GM23338 (cell line): ENCODE measurements at regions not wholly inside any gene's neighbourhood (a gene's known extent, or its start where the extent isn't known, plus 50 kb on each side); places are given as distances from the start of the nearest gene placed in this dataset.

Source experiments
- CREB1 ChIP-seq: fragments of 250-450 bp; sonication (Bioruptor Pico); IDR thresholded peaks from 2 replicates; pipeline ENCODE4 v1.5.0; 2020; ENCODE audit warnings: low read depth, mild to moderate bottlenecking, moderate library complexity
- CTCF ChIP-seq, 2 experiments: fragments of 200-600 bp in 1 of 2; sonication (generic) in 1 of 2; conservative IDR thresholded peaks; 2 replicates each; pipeline versions ENCODE4 v1.5.1 to v1.6.1; 2016 to 2017; ENCODE audit warnings: antibody characterized with exemption in 2 of 2, low read depth in 2 of 2, mild to moderate bottlenecking in 2 of 2, moderate library complexity in 1 of 2
- ETS1 ChIP-seq: IDR thresholded peaks from 2 replicates; pipeline ENCODE4 v1.6.1; 2016; ENCODE audit warnings: antibody characterized with exemption
- EZH2 ChIP-seq: fragments of 200-600 bp; sonication (generic); IDR thresholded peaks from one replicate; pipeline ENCODE4 v1.8.0; 2017; ENCODE audit warnings: antibody characterized with exemption, mild to moderate bottlenecking, low read depth; ENCODE audit not compliant: unreplicated experiment
- EZH2phosphoT487 ChIP-seq: fragments of 200-600 bp; sonication (generic); IDR thresholded peaks from one replicate; pipeline ENCODE4 v1.8.1; 2018; ENCODE audit warnings: antibody characterized with exemption; ENCODE audit not compliant: unreplicated experiment
- JUNB ChIP-seq: IDR thresholded peaks from one replicate; pipeline ENCODE4 v1.6.1; 2016; ENCODE audit warnings: antibody characterized with exemption; ENCODE audit not compliant: unreplicated experiment
- POLR2AphosphoS5 ChIP-seq: IDR thresholded peaks from 2 replicates; pipeline ENCODE4 v1.6.1; 2016; ENCODE audit warnings: antibody characterized with exemption, low read depth
- REST ChIP-seq: IDR thresholded peaks from one replicate; pipeline ENCODE4 v1.6.1; 2018; ENCODE audit warnings: antibody characterized with exemption; ENCODE audit not compliant: unreplicated experiment
- STAT1 ChIP-seq: IDR thresholded peaks from one replicate; pipeline ENCODE4 v1.6.1; 2016; ENCODE audit warnings: antibody characterized with exemption; ENCODE audit not compliant: unreplicated experiment
- ZNF114 ChIP-seq: fragments of 250-450 bp; sonication (Bioruptor Pico); IDR thresholded peaks from 2 replicates; pipeline ENCODE4 v1.5.0; 2020; ENCODE audit warnings: mild to moderate bottlenecking, moderate library complexity
- ZNF462 ChIP-seq: fragments of 250-450 bp; sonication (Bioruptor Pico); IDR thresholded peaks from 2 replicates; pipeline ENCODE4 v1.5.0; 2020; ENCODE audit warnings: mild to moderate bottlenecking, moderate library complexity

- TF ChIP-seq POLR2AphosphoS5 (no peak), REST (no peak), CTCF (conservative IDR thresholded peaks at IDR 0.05; ENCODE audit: low read depth in 2 of 2) (no peak), EZH2 (no peak), ETS1 (no peak), JUNB (no peak), EZH2phosphoT487 (no peak), CREB1 (CRISPR knock-in tag) (no peak), ZNF114 (no peak), ZNF462 (CRISPR knock-in tag) (no peak), STAT1 (no peak)
Observed at GRCh38 chr7:92955081-92955480, 118.7 kb upstream of the CDK6 start.
